Esophagus squamous epithelium (tissue), 4 donors: ENCODE measurements at regions not wholly inside any gene's neighbourhood (a gene's known extent, or its start where the extent isn't known, plus 50 kb on each side); places are given as distances from the start of the nearest gene placed in this dataset.

Experiments used
- CTCF ChIP-seq, 6 experiments: fragments of 450-650 bp in 4 of 6; fragments of 200-600 bp in 2 of 6; sonication (generic) in 2 of 6; IDR thresholded peaks; one replicate each; pipeline ENCODE4 v1.5.1; 2016 to 2019; ENCODE audit warnings: antibody characterized with exemption in 6 of 6, mild to moderate bottlenecking in 4 of 6, moderate library complexity in 4 of 6
- POLR2A ChIP-seq, 4 donors: fragments of 450-650 bp; IDR thresholded peaks; one replicate each; pipeline ENCODE4 v1.6.1; 2017; ENCODE audit warnings: antibody characterized with exemption in 4 of 4, mild to moderate bottlenecking in 4 of 4, moderate library complexity in 3 of 4

DNA sequence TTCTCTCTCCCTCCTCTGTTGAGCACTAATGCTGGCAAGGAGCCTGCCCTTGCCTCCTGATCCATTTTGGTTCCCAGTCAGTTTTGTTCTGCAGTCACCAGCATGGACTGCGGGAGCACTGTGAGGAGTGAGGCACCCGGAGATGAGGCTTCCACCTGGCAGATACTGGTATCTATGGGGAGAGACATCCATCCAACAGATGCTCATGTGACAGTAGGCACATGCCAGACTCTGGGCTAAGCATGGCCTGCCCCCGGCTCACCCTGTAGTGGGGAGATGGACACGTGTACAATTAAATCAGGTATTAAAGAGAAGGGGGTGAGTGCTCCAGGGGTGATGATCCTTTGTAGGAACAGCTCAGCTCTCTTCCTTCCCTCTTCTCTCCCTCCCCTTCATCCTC is 74.0 kb upstream of the PODXL start:
- TF ChIP-seq CTCF (IDR thresholded peaks at IDR 0.05) (no peak), POLR2A (IDR thresholded peaks at IDR 0.05) (no peak)
